H9 (cell line): ENCODE measurements at regions not wholly inside any gene's neighbourhood (a gene's known extent, or its start where the extent isn't known, plus 50 kb on each side); places are given as distances from the start of the nearest gene placed in this dataset.

Experiments used
- DNase-seq: peaks from one replicate; pipeline ENCODE4 v3.0.0-alpha.2; 2017
- H2AFZ ChIP-seq: one replicate; pipeline ENCODE4 v1.6.1; 2013; ENCODE audit warnings: mild to moderate bottlenecking, low read length, control low read depth, moderate library complexity
- H2AK5ac ChIP-seq: 2 replicates; pipeline ENCODE4 v1.6.1; 2013; ENCODE audit warnings: low read length, control low read depth, mixed read lengths; ENCODE audit not compliant: insufficient read length
- H2BK120ac ChIP-seq: one replicate; pipeline ENCODE4 v1.6.1; 2013; ENCODE audit warnings: low read depth, mild to moderate bottlenecking, low read length, control low read depth, inconsistent platforms; ENCODE audit not compliant: poor library complexity, severe bottlenecking
- H2BK12ac ChIP-seq: 2 replicates; pipeline ENCODE4 v1.6.1; 2013; ENCODE audit warnings: low read length, control low read depth, mixed read lengths, low read depth; ENCODE audit not compliant: insufficient read length
- H2BK15ac ChIP-seq: 2 replicates; pipeline ENCODE4 v1.6.1; 2013; ENCODE audit warnings: low read depth, low read length, control low read depth
- H2BK20ac ChIP-seq: one replicate; pipeline ENCODE4 v1.6.1; 2013; ENCODE audit warnings: low read depth, mild to moderate bottlenecking, low read length, control low read depth, inconsistent platforms; ENCODE audit not compliant: poor library complexity, severe bottlenecking
- H2BK5ac ChIP-seq: 2 replicates; pipeline ENCODE4 v1.6.1; 2013; ENCODE audit warnings: low read length, control low read depth, mixed read lengths; ENCODE audit not compliant: insufficient read length
- H3K14ac ChIP-seq: 2 replicates; pipeline ENCODE4 v1.6.1; 2013; ENCODE audit warnings: low read length, control low read depth; ENCODE audit not compliant: insufficient read depth
- H3K18ac ChIP-seq: 2 replicates; pipeline ENCODE4 v1.6.1; 2013; ENCODE audit warnings: low read depth, mild to moderate bottlenecking, mixed read lengths, low read length, control low read depth; ENCODE audit not compliant: insufficient read length
- H3K23ac ChIP-seq: 2 replicates; pipeline ENCODE4 v1.6.1; 2013; ENCODE audit warnings: low read length, control low read depth, mixed read lengths, low read depth; ENCODE audit not compliant: insufficient read length
- H3K23me2 ChIP-seq: 2 replicates; pipeline ENCODE4 v1.6.1; 2013; ENCODE audit warnings: low read depth, mild to moderate bottlenecking, mixed read lengths, low read length, control low read depth; ENCODE audit not compliant: insufficient read length, poor library complexity, severe bottlenecking
- H3K27ac ChIP-seq: 2 replicates; pipeline ENCODE4 v1.5.1; 2013; ENCODE audit warnings: low read length, control low read depth, mixed read lengths, low read depth; ENCODE audit not compliant: insufficient read length
- H3K27me3 ChIP-seq: 2 replicates; pipeline ENCODE4 v1.6.1; 2013; ENCODE audit warnings: low read length, control low read depth, inconsistent platforms; ENCODE audit not compliant: insufficient read depth
- H3K4ac ChIP-seq: 2 replicates; pipeline ENCODE4 v1.6.1; 2013; ENCODE audit warnings: low read depth, mild to moderate bottlenecking, control low read depth, inconsistent platforms, low read length, moderate library complexity
- H3K4me1 ChIP-seq: 2 replicates; pipeline ENCODE4 v1.6.1; 2013; ENCODE audit warnings: low read length, control low read depth, inconsistent platforms; ENCODE audit not compliant: insufficient read depth
- H3K4me2 ChIP-seq: 2 replicates; pipeline ENCODE4 v1.6.1; 2013; ENCODE audit warnings: low read length, control low read depth, mixed read lengths; ENCODE audit not compliant: insufficient read length, insufficient read depth
- H3K56ac ChIP-seq: 2 replicates; pipeline ENCODE4 v1.6.1; 2013; ENCODE audit warnings: low read depth, mild to moderate bottlenecking, mixed read lengths, low read length, control low read depth; ENCODE audit not compliant: insufficient read length
- H3K79me1 ChIP-seq: 2 replicates; pipeline ENCODE4 v1.6.1; 2013; ENCODE audit warnings: low read depth, mild to moderate bottlenecking, moderate library complexity, low read length, control low read depth, inconsistent platforms; ENCODE audit not compliant: insufficient read depth, poor library complexity, severe bottlenecking
- H3K79me2 ChIP-seq: 2 replicates; pipeline ENCODE4 v1.6.1; 2013; ENCODE audit warnings: low read length, control low read depth, inconsistent platforms; ENCODE audit not compliant: insufficient read depth
- H3K9ac ChIP-seq: 2 replicates; pipeline ENCODE4 v1.6.1; 2013; ENCODE audit warnings: low read length, control low read depth, mixed read lengths; ENCODE audit not compliant: insufficient read length; ENCODE audit errors: extremely low read depth
- H3K9me3 ChIP-seq: one replicate; pipeline ENCODE4 v1.6.1; 2013; ENCODE audit warnings: low read depth, low read length, inconsistent platforms; ENCODE audit not compliant: control insufficient read depth
- H3T11ph ChIP-seq: one replicate; pipeline ENCODE4 v1.6.1; 2013; ENCODE audit warnings: mild to moderate bottlenecking, low read length, control low read depth, inconsistent platforms
- H4K20me1 ChIP-seq: one replicate; pipeline ENCODE4 v1.6.1; 2013; ENCODE audit not compliant: control insufficient read depth, insufficient read length, insufficient read depth
- H4K5ac ChIP-seq: 2 replicates; pipeline ENCODE4 v1.6.1; 2013; ENCODE audit warnings: low read depth, mild to moderate bottlenecking, mixed read lengths, low read length, control low read depth; ENCODE audit not compliant: insufficient read length
- H4K8ac ChIP-seq: replicated peaks from 2 replicates; pipeline ENCODE4 v1.6.1; 2013; ENCODE audit warnings: low read length, control low read depth, mixed read lengths, low read depth; ENCODE audit not compliant: insufficient read length
- H4K91ac ChIP-seq: 2 replicates; pipeline ENCODE4 v1.6.1; 2013; ENCODE audit warnings: low read depth, mild to moderate bottlenecking, moderate library complexity, mixed read lengths, low read length, control low read depth; ENCODE audit not compliant: insufficient read length
- H3K27ac Mint-ChIP-seq, 3 experiments: 2 replicates in 2 of 3; 3 replicates in 1 of 3; pipeline ENCODE4 v1.8.0; 2020 to 2021; ENCODE audit warnings: mixed read lengths in 3 of 3, mild to moderate bottlenecking in 1 of 3, moderate library complexity in 1 of 3
- H3K27me3 Mint-ChIP-seq: 2 replicates; pipeline ENCODE4 v1.8.0; 2021; ENCODE audit warnings: low read depth, mild to moderate bottlenecking, moderate library complexity, mixed read lengths
- H3K36me3 Mint-ChIP-seq, 3 experiments: 2 replicates in 2 of 3; 3 replicates in 1 of 3; pipeline ENCODE4 v1.8.0; 2020 to 2021; ENCODE audit warnings: low read depth in 3 of 3, mixed read lengths in 3 of 3; ENCODE audit not compliant: insufficient read depth in 1 of 3
- H3K4me1 Mint-ChIP-seq, 2 experiments: 2 replicates each; pipeline ENCODE4 v1.8.0; 2020; ENCODE audit warnings: mixed read lengths in 2 of 2
- H3K4me3 Mint-ChIP-seq, 2 experiments: 2 replicates in 1 of 2; 3 replicates in 1 of 2; pipeline ENCODE4 v1.8.0; 2020 to 2021; ENCODE audit warnings: mild to moderate bottlenecking in 2 of 2, mixed read lengths in 2 of 2, moderate library complexity in 1 of 2
- H3K9me3 Mint-ChIP-seq, 2 experiments: 2 replicates in 1 of 2; 3 replicates in 1 of 2; pipeline ENCODE4 v1.8.0; 2020; ENCODE audit warnings: mild to moderate bottlenecking in 2 of 2, mixed read lengths in 2 of 2, moderate library complexity in 1 of 2
- WGBS: extraction: QIAGEN DNeasy Blood & Tissue Kit; methylation state at CpG from one replicate; pipeline ENCODE4 v1.1.7; 2013; ENCODE audit warnings: missing lambda C conversion rate, low lambda C conversion rate, mixed read lengths; ENCODE audit not compliant: insufficient read length; ENCODE audit errors: extremely low coverage; 5-methylcytosine and 5-hydroxymethylcytosine counted together
- TF ChIP-seq, protein P1 (sequence below): fragments of 200-600 bp; sonication (generic); conservative IDR thresholded peaks from 3 replicates; pipeline ENCODE4 v1.8.0; 2021; ENCODE audit warnings: antibody characterized with exemption, mild to moderate bottlenecking

DNA sequence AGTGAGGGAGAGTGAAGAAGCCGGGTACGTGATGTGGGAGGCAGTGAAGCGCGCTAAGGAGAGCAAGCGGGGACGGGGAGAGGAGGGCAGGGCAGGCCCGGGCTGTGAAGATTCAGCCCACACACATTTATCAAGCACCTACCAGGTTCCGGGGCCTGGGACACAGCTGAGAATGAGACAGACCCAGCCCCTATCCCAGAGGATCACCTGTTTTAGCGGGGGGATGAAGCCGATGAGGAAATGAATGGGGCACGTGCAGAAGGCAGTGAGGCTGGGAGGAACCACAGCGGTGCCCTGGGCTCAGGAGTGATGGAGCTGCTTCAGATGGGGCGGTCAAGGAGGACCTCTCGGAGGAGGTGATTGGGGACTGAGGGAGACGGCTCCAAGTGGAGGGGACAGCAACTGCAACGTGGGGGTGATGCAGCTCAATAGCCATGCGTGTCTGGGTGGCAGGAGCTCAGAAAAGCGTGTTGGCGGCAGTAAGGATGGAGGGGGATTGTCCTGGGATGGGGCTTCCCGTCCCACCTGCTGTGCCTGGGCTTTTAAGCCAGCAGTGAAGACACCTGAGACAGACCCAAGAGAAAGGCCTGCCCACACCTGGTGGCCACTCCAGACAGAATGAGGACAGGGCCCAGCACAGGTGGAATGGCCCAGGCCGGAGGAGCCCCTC, 77.5 kb upstream of the UNC5A start:
- Mint-ChIP-seq H3K27ac (peak overlapping the region in 1 of 3 experiments; percentile 85; a peak in 2 of 7 replicates), H3K27me3 (peaks cover 14% of the 10 kb centered on the region), H3K9me3 (peaks cover 0 to 4% of the 10 kb centered on the region in 2 experiments; a peak in 2 of 5 replicates), H3K36me3 (no peaks in the 10 kb centered on the region), H3K4me3 (no peak overlapping the region; a peak in 1 of 5 replicates), H3K4me1 (peaks cover 31 to 38% of the 10 kb centered on the region in 2 experiments)
- Histone ChIP-seq H2BK120ac (no peak overlapping the region), H4K20me1 (no peaks in the 10 kb centered on the region), H3K4me2 (no peak overlapping the region), H2BK20ac (no peak overlapping the region), H3K18ac (no peak overlapping the region), H2BK12ac (no peak overlapping the region), H3K4ac (no peak overlapping the region), H3K79me1 (no peaks in the 10 kb centered on the region), H2AK5ac (no peak overlapping the region), H3K56ac (no peak overlapping the region), H4K5ac (no peak overlapping the region), H3K27me3 (no peaks in the 10 kb centered on the region), H2BK15ac (no peak overlapping the region), H3K23ac (no peak overlapping the region), H3K9ac (no peak overlapping the region), H2BK5ac (no peak overlapping the region), H3T11ph (no peak overlapping the region), H3K4me1 (no peaks in the 10 kb centered on the region), H3K14ac (no peak overlapping the region; the same call in 1 of the 2 replicates), H3K79me2 (no peaks in the 10 kb centered on the region), H4K91ac (no peak overlapping the region), H3K27ac (no peak overlapping the region), H4K8ac (no peak overlapping the region), H3K9me3 (no peaks in the 10 kb centered on the region), H3K23me2 (no peaks in the 10 kb centered on the region), H2AFZ (no peak overlapping the region)
- TF ChIP-seq, protein P1, sequence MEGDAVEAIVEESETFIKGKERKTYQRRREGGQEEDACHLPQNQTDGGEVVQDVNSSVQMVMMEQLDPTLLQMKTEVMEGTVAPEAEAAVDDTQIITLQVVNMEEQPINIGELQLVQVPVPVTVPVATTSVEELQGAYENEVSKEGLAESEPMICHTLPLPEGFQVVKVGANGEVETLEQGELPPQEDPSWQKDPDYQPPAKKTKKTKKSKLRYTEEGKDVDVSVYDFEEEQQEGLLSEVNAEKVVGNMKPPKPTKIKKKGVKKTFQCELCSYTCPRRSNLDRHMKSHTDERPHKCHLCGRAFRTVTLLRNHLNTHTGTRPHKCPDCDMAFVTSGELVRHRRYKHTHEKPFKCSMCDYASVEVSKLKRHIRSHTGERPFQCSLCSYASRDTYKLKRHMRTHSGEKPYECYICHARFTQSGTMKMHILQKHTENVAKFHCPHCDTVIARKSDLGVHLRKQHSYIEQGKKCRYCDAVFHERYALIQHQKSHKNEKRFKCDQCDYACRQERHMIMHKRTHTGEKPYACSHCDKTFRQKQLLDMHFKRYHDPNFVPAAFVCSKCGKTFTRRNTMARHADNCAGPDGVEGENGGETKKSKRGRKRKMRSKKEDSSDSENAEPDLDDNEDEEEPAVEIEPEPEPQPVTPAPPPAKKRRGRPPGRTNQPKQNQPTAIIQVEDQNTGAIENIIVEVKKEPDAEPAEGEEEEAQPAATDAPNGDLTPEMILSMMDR, result no peak
- WGBS, result no CpG with 5 or more reads among the region's 21 CpGs
- peak; percentile 30 for DNase-seq
